GM19023 (cell line): ENCODE measurements at regions not wholly inside any gene's neighbourhood (a gene's known extent, or its start where the extent isn't known, plus 50 kb on each side); places are given as distances from the start of the nearest gene placed in this dataset.
"Not testable (repeated sequence)": the region's sequence is repeated elsewhere in the genome, so short reads cannot be mapped to it uniquely, and the experiment has no call there.

Experiments used
- ATAC-seq: cut with Tn5 transposase; IDR thresholded peaks from one replicate; pipeline ENCODE4 v1.9.1; 2021; ENCODE audit warnings: mild to moderate bottlenecking, moderate library complexity; ENCODE audit not compliant: unreplicated experiment

DNA sequence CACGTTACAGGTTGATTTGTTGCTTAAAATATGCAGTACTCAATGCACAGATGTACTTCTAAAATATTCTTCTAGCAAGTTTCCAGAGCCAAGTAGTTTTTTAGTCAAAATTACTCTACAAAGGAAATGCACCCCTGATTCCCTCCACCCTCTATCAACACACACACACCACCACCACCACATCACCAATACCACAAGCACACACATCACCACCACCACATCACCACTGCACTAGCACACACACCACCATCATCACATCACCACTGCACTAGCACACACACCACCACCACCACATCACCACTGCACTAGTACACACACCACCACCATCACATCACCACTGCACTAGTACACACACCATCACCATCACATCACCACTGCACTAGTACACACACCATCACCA is 105.2 kb upstream of the FRG1 start:
- no peak for ATAC-seq

DNA sequence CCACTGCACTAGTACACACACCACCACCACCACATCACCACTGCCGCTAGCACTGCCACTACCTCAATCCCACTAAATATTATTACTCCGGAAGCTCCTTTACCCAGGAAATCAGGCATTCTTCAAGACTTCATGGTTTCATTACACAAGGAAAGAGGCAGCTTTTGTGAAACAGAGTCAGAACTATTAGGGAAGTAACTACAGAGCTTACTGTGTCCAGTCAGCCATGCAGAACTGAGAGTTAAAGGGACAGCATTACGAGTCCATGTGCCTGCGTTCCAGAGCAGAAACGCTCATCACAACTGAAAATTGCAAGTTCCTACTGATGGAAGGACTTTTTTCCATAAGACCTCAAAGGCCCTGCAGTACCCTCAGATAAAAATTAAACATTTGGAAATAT is 103.2 kb upstream of the FRG1 start:
- ATAC-seq, result no peak

- ATAC-seq, result no peak
Observed at GRCh38 chr4:189838821-189839497, 101.7 kb upstream of the FRG1 start.

DNA sequence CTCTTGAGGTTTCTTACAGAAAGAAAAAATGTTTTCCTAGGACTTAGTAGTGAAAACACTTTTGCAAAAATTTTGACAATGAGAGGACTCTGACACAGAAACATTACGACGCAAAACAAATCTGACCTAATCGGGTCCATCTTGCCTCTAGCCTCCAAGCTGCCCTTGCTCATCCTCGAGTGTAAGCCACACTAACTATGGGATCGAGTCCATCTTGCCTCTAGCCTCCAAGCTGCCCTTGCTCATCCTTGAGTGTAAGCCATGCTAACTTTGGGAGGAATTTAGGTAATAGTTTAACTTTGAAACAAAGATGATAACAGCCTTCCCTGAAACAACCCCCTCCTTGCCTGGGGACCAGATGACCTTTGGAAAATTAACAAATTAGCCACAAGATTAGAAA is 100.3 kb upstream of the FRG1 start:
- no peak for ATAC-seq

DNA sequence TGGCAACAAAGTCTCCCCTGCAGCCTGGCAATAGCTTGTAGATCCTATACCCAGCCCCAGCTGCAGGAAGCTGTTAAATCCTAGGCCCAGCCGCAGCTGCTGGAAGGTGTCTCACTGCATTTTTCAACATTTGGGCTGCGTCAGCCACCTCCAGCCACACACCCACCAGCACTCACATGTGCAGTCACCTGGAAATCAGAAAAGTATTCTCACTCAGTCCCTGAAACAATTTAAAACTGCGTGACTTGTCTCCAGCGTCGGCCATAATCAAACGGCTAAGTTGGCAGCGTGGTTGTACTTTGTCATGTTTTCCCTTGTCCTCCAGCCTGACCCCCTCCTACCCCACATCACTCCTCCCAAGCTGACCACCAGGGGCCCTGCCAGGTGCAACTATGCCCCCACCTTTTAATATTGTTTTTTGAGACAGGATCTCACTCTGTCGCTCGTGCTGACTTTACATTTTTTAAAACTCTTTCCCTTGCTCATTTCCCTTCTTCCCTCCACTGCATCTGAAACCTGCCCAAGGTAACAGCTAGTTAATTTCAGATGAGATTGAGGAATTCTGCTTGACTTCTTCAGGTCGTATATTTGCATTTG is 97.2 kb upstream of the FRG1 start:
- no peak for ATAC-seq

- no peak for ATAC-seq
Observed at GRCh38 chr4:189845145-189845846, 95.4 kb upstream of the FRG1 start.

- not testable (repeated sequence) for ATAC-seq
Observed at GRCh38 chr4:189846094-189846493, 94.6 kb upstream of the FRG1 start.

DNA sequence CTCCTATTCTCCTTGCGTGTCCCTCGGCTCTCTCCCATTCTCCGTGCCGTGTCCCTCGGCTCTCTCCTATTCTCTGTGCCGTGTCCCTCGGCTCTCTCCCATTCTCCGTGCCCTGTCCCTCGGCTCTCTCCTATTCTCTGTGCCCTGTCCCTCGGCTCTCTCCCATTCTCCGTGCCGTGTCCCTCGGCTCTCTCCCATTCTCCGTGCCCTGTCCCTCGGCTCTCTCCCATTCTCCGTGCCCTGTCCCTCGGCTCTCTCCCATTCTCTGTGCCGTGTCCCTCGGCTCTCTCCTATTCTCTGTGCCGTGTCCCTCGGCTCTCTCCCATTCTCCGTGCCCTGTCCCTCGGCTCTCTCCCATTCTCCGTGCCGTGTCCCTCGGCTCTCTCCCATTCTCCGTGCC is 94.1 kb upstream of the FRG1 start:
- not testable (repeated sequence) for ATAC-seq

- ATAC-seq, result not testable (repeated sequence)
Observed at GRCh38 chr4:189848672-189849071, 92.0 kb upstream of the FRG1 start.

DNA sequence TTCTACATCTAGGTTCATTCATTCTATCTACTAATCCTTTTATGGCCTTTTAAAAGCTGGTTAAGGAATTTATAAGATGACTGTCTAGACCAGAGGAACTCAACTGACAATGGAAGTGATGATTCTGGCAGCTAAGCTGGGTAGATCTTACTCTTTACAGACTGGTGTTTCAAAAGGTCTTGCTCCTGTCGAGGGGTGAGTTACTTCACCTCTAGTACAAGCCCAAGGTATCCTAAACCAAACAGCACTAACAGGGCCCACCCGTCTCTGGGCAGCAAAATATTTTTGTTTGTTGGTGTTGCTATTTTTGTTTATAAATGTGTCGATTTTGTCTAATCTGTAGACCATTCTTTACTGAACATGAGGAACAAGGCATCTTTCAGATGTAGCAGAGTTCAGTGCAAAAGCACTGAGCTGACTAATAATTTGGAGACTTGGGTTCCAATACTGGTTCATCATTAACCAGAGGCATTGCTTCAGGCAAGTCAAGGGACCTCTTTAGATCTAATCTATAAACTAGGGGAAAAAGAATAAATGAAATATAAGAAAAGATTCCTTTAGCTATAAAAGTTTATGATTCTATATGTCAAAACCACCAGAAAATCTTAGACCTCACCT is 90.3 kb upstream of the FRG1 start:
- no peak for ATAC-seq

GRCh38 chr4:189858435-189858834 is 82.2 kb upstream of the FRG1 start:
- no peak for ATAC-seq

DNA sequence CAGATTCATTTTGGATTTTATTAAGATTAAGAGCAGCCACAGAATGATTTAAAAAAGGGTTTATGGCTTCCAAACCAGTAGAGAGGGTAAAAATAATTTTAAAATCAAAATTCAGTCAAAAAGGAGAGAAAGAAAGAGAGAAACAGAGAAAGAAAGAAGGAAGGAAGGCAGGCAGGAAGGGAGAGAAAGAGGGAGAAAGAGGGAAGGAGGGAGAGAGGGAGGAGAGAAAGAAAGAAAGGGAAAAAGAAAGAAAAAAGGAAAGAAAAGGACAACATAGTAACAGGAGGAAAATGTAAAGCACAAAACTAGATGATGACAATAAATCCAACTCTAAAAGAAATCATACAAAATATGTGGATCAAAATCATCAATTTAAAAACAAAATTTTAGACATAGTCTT is 79.6 kb upstream of the FRG1 start:
- no peak for ATAC-seq

GRCh38 chr4:189869236-189869635 is 71.4 kb upstream of the FRG1 start:
- no peak for ATAC-seq

- ATAC-seq, result no peak
Observed at GRCh38 chr4:189870511-189871234, 70.0 kb upstream of the FRG1 start.

- no peak for ATAC-seq
Observed at GRCh38 chr4:189874591-189874990, 66.1 kb upstream of the FRG1 start.

DNA sequence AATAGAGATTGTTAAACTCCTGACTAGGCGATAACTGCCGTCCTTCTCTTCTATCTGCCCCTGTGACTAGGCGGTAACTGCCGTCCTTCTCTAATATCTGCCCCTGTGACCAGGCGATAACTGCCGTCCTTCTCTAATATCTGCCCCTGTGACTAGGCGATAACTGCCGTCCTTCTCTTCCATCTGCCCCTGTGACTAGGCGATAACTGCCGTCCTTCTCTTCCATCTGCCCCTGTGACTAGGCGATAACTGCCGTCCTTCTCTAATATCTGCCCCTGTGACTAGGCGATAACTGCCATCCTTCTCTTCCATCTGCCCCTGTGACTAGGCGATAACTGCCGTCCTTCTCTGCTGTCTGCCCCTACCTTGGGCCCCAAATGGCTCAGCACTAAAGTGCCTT is 59.5 kb upstream of the FRG1 start:
- peak; percentile 96 for ATAC-seq

DNA sequence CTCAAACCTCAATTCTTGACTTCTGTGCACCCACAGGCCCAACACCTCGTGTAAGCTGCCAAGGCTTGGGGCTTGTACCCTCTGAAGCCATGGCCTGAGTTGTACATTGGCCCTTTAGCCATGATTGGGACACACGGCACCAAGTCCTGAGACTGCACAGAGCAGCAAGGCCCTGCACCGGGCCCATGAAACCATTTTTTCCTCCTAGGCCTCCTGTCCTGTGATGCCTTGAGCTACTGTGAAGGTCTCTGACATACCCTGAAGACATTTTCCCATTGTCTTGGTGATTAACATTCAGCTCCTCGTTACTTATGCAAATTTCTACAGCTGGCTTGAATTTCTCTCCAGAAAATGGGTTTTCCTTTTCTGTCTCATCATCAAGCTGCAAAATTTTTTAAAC is 52.3 kb upstream of the FRG1 start:
- ATAC-seq, result not testable (repeated sequence)
